ENCODE measurements at regions not wholly inside any gene's neighbourhood (a gene's known extent, or its start where the extent isn't known, plus 50 kb on each side); places are given as distances from the start of the nearest gene placed in this dataset.

GRCh38 chr5:145244788-145245187 lies 590.4 kb downstream of the PRELID2 start:
- TF ChIP-seq EZH2 (IDR thresholded peaks at IDR 0.05; ENCODE audit: low read length) (no peak), CTCF (optimal IDR thresholded peaks at IDR 0.05 in 1 of 3, IDR thresholded peaks at IDR 0.05 in 1 of 3, conservative IDR thresholded peaks at IDR 0.05 in 1 of 3; ENCODE audit: extremely low read depth in 1 of 3, insufficient read depth in 2 of 3, low read length in 3 of 3) (no peak)

Measured in keratinocyte (primary cell).